AML-193 (cell line): ENCODE measurements at regions not wholly inside any gene's neighbourhood (a gene's known extent, or its start where the extent isn't known, plus 50 kb on each side); places are given as distances from the start of the nearest gene placed in this dataset.

Experiments used
- DNase-seq, 2 experiments: peaks; one replicate each; lab custom pipeline; 2025; lab: John Stamatoyannopoulos, UW

DNA sequence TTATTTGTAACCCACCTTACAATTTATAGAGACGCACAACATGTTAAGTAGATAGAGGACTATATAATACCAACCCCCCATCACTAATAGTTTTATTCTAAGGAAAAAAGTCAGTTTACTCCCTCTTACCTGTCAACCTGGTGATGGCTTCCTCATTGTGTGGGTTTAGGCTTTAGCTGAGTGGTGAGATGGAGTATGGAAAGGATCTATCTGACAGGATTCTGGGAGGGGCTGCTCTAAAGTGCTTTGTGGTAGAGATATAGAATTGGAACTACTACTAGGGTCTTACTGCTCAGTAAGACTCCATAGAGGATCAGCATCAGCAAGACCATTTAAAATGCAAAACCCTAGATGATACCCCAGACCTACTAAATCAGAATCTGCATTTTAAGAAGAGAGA, 82.1 kb upstream of the IFNE start:
- DNase-seq: no peak

DNA sequence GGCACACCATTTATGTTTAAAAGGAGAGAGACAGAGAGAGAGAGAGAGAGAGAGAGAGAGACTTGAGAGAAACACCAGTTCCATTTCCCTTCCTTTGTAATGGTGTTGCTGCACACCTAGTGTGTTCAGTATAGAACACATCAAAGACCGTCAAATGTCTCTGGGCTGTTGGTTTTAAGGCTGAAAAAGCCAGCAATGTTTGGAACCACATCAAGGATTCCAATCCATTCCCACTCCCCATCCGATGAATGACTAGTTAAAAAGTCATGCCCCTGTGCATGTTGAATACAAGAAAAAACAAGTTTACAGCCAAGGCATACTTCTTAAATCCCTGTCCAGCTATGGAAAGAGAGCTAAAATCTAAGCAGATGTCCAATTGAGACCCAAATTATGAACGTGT, 83.0 kb upstream of the IFNE start:
- no peak for DNase-seq

DNA sequence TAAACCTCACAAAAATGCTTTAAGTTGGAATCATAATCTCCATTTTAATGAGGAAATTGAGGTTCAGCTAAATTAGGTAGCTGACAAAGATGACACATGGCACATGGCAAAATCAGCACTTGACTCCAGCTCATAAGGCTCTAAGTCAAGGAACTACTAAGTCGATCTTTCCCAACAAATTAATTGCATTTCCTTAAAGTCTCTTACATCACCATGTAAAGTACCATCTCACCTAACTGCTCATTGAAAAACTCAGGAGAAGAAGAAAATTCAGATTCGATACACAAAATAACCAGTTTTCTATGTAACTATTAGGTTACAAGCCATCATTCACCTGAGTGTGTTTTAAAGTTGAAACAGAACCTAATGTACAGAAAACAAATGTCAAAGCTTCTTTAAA, 85.8 kb upstream of the IFNE start:
- DNase-seq: no peak

DNA sequence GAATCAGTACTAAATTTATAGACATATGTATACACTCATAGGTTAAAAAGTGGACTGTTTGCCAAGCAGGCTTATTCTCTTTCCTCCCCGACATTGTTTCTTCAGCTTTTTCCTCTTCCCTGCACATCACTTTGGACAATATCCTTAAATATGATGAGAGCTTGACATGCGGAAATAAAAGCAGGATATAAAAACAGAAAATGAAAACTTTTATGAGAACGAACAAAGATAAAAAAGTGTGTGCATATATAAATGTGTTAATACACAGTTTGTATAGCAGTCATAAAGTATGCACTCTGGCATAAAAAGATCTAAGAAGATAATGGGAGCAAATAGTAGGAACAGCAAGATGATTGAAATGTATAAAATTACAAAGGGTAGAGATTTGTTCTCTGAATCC, 86.4 kb upstream of the IFNE start:
- DNase-seq: no peak

DNA sequence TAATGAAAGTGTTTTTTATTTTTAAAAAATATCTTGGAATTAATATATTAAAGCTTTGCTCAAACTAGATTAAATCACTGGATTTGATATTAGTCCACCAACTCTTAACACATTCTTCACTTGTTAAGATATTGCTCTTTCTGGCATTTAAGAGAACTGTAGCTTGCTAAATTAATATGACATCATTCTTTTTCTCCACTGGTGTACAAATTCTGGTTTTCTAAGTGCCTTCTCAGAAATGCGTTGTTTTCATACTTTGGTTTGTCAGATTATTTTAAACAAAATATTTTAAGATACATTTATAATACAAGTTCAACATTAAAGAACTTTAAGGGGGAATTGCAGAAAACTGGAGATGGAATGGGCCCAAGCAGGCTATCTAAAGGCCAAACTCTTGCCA, 87.6 kb upstream of the IFNE start:
- no peak for DNase-seq

DNA sequence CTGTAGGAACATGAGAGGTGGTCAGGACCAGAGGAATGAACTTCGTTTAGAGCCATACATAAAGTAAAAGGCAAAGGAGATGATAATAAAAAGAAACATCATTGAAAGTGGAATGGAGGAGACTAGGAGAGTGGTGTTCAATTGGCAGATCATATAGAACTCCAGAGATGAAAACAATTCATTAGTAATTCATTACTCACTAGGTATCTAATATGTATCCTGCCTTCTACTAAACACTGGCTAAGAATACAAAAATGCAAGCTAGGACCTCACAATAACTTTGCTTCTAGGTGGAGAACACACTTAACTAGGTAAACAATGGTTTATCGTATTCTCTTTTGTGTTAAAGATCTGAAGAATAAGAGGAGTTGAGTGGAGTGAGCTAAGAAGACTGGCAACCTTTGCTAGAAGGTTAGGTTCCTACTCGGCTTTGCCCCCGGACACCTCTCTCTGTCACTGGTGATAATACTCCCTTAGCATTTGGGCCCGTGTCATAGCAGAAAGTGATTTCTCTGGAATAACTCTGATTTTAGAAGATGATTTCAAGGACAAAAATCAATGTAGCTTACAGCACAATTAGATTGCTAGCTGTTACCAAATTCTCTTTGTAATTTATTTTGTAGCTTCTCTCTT, 88.6 kb upstream of the IFNE start:
- DNase-seq: no peak

DNA sequence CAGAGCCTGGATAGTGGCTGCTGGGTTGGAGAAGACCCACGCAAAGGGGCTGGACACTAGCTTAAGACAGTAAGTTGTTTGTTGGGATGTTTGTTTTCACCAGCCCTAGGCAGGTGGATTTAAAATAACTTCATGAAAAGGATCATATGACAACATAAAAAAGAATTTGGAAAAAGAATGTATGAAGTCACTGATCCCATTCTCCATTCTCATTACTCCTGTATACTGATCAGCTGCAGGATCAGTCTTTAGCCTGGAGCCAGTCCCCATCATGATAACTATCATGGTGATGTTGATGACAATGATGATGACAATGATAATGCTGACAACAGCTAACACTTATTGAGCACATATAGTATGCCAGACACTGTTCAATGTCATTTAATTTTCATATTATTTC, 92.1 kb upstream of the IFNE start:
- DNase-seq: no peak

DNA sequence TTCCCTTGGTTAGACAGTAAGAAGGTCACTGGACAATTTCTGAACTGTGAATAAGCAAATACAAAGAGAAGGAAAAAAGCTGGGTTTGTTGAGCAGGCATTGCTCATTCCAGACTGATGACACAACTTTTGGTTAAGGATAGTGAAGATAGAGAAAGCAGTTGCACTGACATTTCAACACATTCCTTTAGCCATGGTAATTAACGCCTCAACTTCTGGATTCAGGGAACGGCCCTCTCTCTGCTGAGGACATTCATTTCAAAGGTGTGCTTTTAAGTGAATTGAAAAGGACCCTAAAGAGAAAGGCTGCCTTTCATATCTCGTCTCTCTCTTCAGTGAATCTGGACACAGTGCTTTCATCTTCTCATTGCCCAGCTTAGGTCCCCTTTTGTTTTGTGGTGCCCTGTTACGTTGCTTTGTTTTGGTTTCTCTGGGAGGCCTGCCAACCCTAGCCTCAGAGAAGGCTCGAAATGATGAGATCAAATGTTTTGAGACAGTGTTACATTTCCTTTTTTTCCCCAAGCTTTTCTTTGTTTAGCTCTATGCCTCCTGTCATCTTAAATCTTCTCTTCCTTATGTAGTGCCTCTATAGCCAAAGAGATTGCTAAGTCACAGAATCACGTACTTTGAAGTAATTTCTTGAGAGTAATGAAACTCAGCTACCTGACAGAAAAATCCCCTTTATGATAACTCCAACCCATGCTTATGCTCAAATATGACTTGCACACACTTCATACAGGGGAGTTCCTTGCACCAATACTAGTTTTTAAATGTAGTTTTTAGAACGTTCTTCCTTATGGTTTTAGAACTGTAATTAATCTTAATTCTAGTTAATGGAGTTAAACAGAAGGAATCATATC, 94.4 kb upstream of the IFNE start:
- no peak for DNase-seq

DNA sequence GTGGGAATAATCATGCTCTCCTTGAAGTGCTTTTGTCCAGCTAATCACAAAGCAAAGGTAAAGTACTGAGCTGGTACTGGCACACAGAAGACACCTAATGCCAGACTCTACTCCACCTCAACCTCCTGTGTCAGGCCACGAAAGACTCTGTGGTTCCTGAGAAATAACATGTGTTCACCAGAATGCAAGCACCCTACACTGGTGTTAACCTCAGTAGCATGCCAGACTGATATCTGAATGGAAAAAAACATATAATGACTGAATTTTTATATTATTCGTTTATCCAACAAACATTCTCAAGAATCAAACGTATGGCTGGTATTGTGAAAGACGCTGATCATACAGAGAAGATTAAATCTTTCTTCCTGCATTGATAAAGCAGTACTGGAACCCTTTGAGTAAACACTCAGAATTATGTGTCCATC, 97.1 kb upstream of the IFNE start:
- no peak for DNase-seq

DNA sequence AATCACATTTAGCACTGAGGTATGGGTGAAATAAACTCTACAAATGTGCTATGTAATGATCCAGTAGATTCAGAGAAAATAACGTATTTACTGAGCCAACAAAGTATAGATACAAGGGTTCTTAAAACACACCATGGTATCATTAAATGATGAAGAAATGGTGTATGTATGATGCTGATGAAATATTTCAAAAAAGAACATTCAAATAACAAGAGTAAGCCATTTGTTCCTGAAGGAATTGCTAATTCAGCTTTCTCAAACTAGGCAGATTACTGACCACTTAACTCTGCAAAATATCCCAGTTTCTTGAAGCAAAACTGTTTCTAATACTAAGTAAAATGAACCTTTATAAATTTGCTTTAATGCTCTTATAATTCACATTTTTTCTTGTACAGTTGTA, 97.6 kb upstream of the IFNE start:
- DNase-seq: no peak

DNA sequence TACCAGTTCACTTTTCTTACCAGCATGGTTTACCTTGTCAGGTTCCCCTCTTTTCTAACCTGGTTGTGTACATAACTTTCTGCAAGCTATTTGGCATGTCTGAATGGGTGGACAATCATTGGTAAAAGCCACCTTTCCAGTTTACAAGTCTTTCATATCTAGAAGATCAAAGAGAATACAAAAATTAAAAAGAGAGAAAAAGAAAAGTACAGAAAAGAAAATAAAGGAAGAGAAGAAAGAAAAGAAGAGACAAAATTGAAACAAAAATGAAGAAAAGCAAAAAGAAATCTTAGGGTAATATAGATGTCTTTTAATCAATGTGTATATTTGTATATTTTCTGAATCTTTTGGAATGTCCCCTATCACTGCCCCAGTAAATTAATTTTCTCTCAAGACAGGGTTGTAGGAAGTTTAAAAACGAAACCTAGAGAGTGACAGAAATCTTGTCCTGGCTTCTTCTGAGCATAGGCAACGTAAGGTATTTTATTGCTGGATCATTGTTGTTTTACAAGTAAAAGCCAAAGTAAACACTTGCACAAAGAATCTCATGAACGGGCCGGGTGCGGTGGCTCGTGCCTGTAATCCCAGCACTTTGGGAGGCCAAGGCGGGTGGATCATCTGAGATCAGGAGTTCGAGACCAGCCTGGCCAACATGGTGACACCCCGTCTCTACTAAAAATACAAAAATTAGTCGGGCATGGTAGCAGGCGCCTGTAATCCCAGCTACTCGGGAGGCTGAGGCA, 98.7 kb upstream of the IFNE start:
- no peak for DNase-seq

DNA sequence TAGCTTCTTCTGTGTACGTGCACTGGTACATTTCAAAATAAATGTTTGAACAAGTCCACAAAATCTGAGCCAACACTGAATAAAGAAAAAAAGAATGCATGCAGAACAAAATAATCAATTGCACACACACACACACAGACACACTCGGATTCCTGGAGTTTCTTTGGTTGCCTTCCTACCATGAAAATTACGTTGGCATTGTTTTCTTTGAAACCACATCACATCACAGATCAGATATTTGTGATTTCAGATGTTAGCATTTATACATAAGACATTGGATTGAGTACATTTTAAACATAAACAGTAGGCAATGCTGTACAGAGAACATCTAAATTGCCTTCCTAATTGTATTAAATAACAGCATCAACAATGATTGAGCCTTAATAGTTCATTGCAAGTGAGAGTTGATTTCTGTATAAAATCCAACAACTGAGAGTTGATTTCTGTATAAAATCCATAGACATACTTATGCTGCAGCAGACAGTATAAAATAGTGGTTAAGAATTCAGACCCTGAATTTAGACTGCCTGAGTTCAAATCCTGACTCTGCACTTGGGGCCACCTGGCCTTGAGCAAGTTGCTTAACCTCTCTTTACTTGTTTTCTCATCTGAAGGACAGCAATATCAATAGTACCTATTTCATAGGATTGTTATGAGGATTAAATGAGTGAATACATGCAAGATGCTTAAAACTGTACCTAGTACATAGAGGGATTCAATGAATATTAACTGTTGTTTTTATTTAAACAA, 101.7 kb upstream of the IFNE start:
- DNase-seq: no peak

DNA sequence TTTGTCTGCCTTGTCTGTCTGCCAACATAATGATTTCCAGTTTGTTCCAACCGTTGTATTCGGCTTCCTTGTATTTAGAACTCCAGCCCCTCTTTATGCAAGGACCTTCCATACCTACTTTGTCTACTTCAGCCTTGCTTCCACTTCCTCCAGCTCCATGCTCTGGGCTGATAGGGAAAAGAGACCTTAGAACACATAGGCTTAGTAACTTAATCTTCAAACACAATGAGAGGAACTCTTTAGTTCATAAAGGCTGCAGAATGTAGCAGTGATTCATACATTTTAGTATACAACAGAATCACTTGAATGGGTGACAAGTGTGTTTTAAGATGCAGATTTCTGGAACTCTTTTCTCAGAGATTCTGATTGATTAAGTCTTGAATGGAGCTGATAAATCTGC, 102.8 kb upstream of the IFNE start:
- no peak for DNase-seq

DNA sequence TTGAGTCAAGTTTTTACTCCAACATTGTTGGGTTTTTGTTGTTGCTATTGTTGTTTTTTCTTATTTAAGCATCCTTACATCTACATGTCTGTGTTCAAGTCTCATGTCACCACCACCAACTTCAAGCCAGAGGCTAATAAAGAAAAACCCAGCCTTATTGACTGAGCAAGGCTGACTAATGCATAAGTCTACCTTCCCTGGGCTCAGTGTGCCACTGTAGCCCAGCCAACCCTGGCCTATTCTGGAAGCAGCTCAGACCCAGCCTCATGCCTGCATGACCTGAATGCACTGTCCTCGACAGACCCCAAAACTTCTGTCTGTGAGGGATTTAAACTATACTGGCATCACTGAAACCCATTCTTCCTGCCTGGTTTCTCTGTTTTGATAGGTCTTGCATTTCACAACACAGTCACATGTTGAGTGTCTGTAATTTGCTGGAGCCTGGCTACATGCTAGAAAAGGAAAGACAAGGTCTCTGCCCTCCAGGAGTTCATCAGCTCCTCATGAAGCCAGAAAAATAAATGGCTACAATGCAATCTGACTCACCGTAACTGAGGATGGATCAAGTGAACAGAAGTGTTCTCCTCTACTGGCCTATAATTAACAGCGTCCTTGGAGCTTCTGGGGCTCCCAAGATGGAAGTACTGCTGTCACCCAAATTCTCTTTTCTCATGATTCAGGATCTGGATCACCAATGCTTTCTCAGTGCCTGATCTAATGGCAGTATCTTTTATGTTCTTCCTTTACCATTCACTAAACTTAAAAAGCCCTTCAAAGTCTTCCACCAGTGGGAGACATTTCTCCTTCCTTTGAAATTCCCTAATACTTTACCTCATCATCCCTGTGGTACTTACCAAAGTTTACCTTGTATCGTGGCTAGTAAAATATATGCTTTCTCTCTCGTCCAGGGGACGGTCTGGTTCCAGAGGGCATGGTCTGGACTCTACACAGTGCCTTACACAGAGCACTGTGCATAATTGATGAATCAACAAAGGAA, 103.9 kb upstream of the IFNE start:
- DNase-seq: no peak

DNA sequence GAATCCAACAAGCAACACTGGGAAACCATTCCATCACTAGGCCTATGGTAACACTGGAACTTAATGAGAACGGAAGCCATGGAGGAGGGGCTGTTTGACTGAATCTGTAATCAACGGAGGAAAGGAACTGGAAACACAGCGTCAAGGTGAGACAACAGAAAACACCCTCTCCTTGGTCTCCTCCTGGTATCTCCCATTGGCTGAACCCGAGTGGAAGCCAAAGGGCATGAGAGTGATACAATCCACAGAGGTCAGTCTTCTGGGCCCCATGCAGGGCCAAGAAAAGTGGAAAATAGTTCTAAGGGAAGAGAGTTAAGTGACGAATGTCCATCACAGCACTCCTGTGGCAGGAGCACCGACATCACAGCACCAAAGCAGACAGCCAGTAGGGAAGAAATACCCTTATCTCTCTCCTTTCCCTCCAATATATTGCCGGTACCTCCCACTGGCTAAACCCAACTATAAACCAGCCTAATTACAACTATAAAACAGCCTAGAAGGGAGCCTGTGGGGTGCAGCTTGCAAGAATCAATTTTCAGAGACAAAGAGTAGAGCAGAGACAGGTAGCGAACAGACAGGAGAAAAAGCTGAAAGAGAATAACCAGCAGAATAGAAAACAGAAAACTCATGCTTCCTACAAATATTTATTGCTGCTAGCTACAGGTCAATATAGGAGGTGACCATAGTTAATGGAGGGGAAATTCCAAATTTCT, 107.4 kb upstream of the IFNE start:
- no peak for DNase-seq

DNA sequence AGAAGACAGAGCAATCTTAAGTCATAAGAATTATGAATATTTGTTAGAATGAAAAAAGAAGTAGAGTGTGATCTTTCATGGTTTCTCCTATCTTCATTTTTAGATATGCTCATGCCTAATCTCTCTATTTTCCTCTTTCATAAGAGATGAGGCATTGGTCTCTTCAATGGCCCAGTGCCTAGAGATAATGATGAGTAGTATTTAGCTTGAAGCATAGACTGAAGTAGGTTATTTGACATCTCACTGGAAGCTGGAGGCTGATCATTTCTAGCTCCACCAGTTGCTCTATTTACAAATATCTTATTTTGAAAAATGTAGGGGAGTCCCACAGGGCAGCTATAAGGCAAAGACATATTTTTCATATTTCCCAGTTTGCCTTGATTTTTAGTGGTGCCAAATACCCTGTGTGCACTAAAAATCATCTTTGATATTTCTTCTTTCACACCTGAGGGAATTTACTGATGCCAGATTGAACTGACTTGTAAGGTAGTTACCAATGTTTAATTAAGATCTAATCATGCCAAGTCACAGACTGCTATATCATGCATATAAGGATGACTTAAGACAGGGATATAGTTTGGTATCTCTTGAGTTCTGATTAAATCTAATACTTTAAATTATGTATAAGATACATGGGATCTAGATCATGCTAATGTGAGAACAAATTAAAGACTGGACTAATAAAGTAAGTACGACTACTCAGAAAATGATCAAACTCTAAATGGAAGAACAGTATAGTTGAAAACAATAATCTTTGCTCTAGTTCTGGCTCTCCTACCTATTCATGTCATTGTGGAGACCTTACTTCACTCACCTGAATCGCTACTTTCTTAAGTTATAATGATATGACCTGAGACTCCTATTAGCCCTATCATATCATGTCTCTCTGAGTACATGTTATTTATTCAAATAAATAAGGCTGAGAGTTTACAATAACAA, 108.2 kb upstream of the IFNE start:
- no peak for DNase-seq

DNA sequence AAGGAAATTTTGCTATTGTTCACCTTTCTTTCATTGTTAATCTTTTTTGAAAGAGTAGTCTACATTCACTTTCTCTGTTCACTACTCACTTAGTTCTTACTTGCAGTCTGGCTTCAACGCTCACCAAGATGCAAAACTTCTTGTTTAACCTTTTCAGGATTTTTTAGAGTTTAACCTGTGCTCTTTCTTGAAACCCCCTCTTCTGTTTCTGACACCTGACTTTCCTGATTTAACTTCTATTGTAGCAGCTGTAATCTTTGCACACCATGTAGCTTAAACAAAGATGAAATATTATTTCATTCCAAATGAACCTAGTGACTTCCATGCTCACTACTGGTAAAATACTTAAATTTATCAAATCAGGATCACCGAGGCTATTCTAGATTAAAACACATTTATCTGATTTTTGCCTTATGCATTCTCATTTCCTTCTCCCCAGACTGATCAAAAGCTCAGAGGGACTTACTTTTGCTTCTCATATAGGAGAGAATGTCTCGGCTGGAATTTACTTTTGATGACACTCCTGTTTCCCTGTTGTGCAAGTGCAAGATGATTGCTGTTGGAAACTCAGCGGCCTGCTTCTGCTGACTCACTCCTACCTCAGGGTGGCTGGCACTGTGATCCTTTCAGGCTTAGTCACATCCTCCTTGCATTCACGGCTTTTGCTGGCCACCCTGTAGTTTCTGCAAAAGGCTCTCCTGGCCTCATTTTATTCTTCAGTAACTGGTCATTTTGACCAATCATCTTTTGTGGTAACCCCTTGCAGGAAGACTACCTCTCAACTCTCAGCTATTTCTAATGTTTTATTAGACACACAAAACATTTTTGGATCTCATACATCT, 109.3 kb upstream of the IFNE start:
- DNase-seq: peak; percentile 94 to 95

DNA sequence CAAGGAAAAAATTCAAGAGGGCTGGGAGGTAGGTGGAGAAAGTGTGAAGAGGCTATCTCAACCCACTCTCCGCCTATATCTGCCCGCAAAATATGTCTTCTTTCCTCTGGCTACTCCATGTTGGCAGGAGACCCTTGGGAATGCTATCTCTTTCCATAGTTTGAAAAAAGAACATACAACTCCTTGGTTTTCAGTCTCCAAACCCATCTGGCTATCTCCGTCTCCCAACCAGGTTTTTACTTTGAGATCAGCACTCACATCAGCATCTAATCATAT, 109.9 kb upstream of the IFNE start:
- no peak for DNase-seq

DNA sequence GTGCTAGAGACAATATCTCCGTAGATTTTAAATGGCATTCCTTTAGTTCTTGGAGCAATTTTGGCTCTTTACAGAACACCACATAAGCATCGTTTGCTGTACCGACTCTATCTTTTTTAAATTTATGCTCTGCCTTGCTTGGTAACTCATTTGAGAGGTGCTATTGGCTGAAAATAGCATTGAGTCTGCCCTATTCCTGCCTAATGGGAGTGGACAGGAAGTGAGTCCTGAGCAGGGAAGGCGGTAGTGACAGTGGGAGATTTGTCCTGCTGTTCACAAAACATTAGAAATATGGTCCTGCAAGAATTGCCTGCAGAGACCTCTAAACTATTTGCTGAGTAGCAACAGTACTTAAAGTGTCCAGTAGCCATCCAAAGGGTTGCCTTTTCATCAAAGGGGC, 115.2 kb upstream of the IFNE start:
- no peak for DNase-seq
